ENCODE measurements at regions not wholly inside any gene's neighbourhood (a gene's known extent, or its start where the extent isn't known, plus 50 kb on each side); places are given as distances from the start of the nearest gene placed in this dataset.

GRCh38 chr12:63416788-63417187, 251.5 kb downstream of the DPY19L2 start:
- TF ChIP-seq, protein P1, sequence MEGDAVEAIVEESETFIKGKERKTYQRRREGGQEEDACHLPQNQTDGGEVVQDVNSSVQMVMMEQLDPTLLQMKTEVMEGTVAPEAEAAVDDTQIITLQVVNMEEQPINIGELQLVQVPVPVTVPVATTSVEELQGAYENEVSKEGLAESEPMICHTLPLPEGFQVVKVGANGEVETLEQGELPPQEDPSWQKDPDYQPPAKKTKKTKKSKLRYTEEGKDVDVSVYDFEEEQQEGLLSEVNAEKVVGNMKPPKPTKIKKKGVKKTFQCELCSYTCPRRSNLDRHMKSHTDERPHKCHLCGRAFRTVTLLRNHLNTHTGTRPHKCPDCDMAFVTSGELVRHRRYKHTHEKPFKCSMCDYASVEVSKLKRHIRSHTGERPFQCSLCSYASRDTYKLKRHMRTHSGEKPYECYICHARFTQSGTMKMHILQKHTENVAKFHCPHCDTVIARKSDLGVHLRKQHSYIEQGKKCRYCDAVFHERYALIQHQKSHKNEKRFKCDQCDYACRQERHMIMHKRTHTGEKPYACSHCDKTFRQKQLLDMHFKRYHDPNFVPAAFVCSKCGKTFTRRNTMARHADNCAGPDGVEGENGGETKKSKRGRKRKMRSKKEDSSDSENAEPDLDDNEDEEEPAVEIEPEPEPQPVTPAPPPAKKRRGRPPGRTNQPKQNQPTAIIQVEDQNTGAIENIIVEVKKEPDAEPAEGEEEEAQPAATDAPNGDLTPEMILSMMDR (IDR thresholded peaks at IDR 0.05; ENCODE audit: unreplicated experiment): no peak
- Mint-ChIP-seq H3K9me3 (ENCODE audit: unreplicated experiment) (peaks cover 19% of the 10 kb centered on the region), H3K4me1 (ENCODE audit: insufficient read depth, unreplicated experiment) (peaks cover 7% of the 10 kb centered on the region), H3K27me3 (ENCODE audit: insufficient read depth, unreplicated experiment) (peaks cover 5% of the 10 kb centered on the region), H3K4me3 (ENCODE audit: unreplicated experiment) (no peak overlapping the region), H3K27ac (ENCODE audit: low read depth, unreplicated experiment) (no peak overlapping the region), H3K36me3 (ENCODE audit: insufficient read depth, unreplicated experiment) (no peaks in the 10 kb centered on the region)
- ChIA-PET CTCF (no interaction called here), POLR2A (no interaction called here)
- intact Hi-C loops (cut with micrococcal nuclease): no loop called here
- DNase-seq (ENCODE audit: unreplicated experiment): no peak
- no TSS peak for BruUV-seq (replicated peaks)

- POLR2A ChIA-PET: no interaction called here
- DNase-seq (ENCODE audit: unreplicated experiment): no peak
- H3K4me1 Mint-ChIP-seq (ENCODE audit: insufficient read depth, unreplicated experiment): peaks cover 7% of the 10 kb centered on the region
- peaks cover 19% of the 10 kb centered on the region for H3K9me3 Mint-ChIP-seq (ENCODE audit: unreplicated experiment)
- no peak overlapping the region for H3K27ac Mint-ChIP-seq (ENCODE audit: low read depth, unreplicated experiment)
- no peaks in the 10 kb centered on the region for H3K27me3 Mint-ChIP-seq (ENCODE audit: insufficient read depth, unreplicated experiment)
- H3K36me3 Mint-ChIP-seq (ENCODE audit: insufficient read depth, unreplicated experiment): no peaks in the 10 kb centered on the region
- no TSS peak for BruUV-seq (replicated peaks)
- TF ChIP-seq, protein P1 (IDR thresholded peaks at IDR 0.05; ENCODE audit: unreplicated experiment): no peak
- CTCF ChIA-PET: no interaction called here
- intact Hi-C loops (cut with micrococcal nuclease): no loop called here
- no peak overlapping the region for H3K4me3 Mint-ChIP-seq (ENCODE audit: unreplicated experiment)
Measured at GRCh38 chr12:63415357-63415756, 252.9 kb downstream of the DPY19L2 start.

DNA sequence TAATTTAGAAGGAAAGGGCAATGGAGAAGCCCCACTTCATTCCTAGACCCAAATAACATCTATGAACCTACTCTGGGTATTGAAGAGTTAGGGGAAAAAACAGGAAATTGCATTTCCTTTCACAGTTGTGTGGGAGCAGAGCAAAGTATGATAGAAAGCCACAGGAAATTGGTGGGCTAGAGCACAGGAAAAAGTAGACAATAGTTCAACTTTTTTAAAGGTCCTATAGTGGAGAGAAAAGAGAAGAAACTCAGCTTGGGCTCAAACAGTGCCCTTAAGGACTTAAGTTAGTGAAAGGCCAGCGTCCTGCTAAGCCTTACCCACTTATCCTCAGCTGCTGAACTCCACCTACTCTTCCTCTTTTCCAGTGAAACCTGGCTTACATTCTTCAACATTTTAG, 258.1 kb downstream of the DPY19L2 start:
- Mint-ChIP-seq H3K4me1 (ENCODE audit: insufficient read depth, unreplicated experiment) (no peaks in the 10 kb centered on the region), H3K9me3 (ENCODE audit: unreplicated experiment) (peaks cover 7% of the 10 kb centered on the region), H3K27ac (ENCODE audit: low read depth, unreplicated experiment) (no peak overlapping the region), H3K36me3 (ENCODE audit: insufficient read depth, unreplicated experiment) (no peaks in the 10 kb centered on the region), H3K4me3 (ENCODE audit: unreplicated experiment) (no peak overlapping the region), H3K27me3 (ENCODE audit: insufficient read depth, unreplicated experiment) (peaks cover 36% of the 10 kb centered on the region)
- intact Hi-C loops (cut with micrococcal nuclease): no loop called here
- POLR2A ChIA-PET: no interaction called here
- TF ChIP-seq, protein P1 (IDR thresholded peaks at IDR 0.05; ENCODE audit: unreplicated experiment): no peak
- no peak for DNase-seq (ENCODE audit: unreplicated experiment)
- no TSS peak for BruUV-seq (replicated peaks)
- CTCF ChIA-PET: interaction anchor here (0.8 to 1.6 kb wide), 2 partner anchors 21 to 90 kb away, joined by 3 read pairs; no protein-coding TSS in a partner anchor

- ChIA-PET POLR2A (no interaction called here), CTCF (no interaction called here)
- intact Hi-C loops (cut with micrococcal nuclease): no loop called here
- Mint-ChIP-seq H3K27me3 (ENCODE audit: insufficient read depth, unreplicated experiment) (peaks cover 70% of the 10 kb centered on the region), H3K27ac (ENCODE audit: low read depth, unreplicated experiment) (no peak overlapping the region), H3K4me1 (ENCODE audit: insufficient read depth, unreplicated experiment) (no peaks in the 10 kb centered on the region), H3K36me3 (ENCODE audit: insufficient read depth, unreplicated experiment) (no peaks in the 10 kb centered on the region), H3K4me3 (ENCODE audit: unreplicated experiment) (no peak overlapping the region), H3K9me3 (ENCODE audit: unreplicated experiment) (no peaks in the 10 kb centered on the region)
- no TSS peak for BruUV-seq (replicated peaks)
- DNase-seq (ENCODE audit: unreplicated experiment): no peak
- TF ChIP-seq, protein P1 (IDR thresholded peaks at IDR 0.05; ENCODE audit: unreplicated experiment): no peak
Measured at GRCh38 chr12:63406781-63407180, 255.8 kb upstream of the AVPR1A start.

Data from MCF 10A (cell line).